Erythroblast (primary cell): ENCODE measurements at regions not wholly inside any gene's neighbourhood (a gene's known extent, or its start where the extent isn't known, plus 50 kb on each side); places are given as distances from the start of the nearest gene placed in this dataset.

ENCODE experiments used
- GATA1 ChIP-seq: IDR thresholded peaks from 2 replicates; pipeline ENCODE4 v1.6.1; 2011; ENCODE audit warnings: low read depth, mild to moderate bottlenecking, control low read depth, low read length, moderate library complexity
- POLR2A ChIP-seq: IDR thresholded peaks from 2 replicates; pipeline ENCODE4 v1.6.1; 2011; ENCODE audit warnings: mild to moderate bottlenecking, low read length

GRCh38 chr12:86827409-86827808, 571.2 kb upstream of the MGAT4C start:
- TF ChIP-seq POLR2A (no peak), GATA1 (no peak)
